ENCODE measurements at regions not wholly inside any gene's neighbourhood (a gene's known extent, or its start where the extent isn't known, plus 50 kb on each side); places are given as distances from the start of the nearest gene placed in this dataset.

DNA sequence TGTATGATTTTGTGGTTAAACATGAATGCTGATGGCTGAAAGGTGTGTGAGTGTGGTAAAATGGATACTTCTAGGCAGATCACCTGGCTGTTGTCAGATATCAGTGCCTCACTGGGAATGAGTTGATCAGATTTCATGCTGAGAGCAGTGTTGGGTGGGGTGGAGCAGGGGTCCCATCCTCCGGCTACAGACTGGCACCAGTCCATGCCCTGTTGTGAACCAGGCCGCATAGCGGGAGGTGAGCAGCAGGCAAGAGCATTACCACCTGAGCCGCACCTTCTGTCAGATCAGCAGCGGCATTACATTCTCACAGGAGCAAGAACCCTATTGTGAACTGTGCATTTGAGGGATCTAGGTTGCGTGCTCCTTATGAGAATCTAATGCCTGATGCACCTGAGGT is 78.7 kb downstream of the GLI2 start:
- no peak for TF ChIP-seq EZH2 (IDR thresholded peaks at IDR 0.05; ENCODE audit: borderline replicate concordance, insufficient read depth, low read depth, low read length, poor library complexity, severe bottlenecking)
- TF ChIP-seq, protein P1, sequence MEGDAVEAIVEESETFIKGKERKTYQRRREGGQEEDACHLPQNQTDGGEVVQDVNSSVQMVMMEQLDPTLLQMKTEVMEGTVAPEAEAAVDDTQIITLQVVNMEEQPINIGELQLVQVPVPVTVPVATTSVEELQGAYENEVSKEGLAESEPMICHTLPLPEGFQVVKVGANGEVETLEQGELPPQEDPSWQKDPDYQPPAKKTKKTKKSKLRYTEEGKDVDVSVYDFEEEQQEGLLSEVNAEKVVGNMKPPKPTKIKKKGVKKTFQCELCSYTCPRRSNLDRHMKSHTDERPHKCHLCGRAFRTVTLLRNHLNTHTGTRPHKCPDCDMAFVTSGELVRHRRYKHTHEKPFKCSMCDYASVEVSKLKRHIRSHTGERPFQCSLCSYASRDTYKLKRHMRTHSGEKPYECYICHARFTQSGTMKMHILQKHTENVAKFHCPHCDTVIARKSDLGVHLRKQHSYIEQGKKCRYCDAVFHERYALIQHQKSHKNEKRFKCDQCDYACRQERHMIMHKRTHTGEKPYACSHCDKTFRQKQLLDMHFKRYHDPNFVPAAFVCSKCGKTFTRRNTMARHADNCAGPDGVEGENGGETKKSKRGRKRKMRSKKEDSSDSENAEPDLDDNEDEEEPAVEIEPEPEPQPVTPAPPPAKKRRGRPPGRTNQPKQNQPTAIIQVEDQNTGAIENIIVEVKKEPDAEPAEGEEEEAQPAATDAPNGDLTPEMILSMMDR (IDR thresholded peaks at IDR 0.05): no peak

All from B cell (primary cell).